GM19238 (cell line): ENCODE measurements at regions not wholly inside any gene's neighbourhood (a gene's known extent, or its start where the extent isn't known, plus 50 kb on each side); places are given as distances from the start of the nearest gene placed in this dataset.
"Not testable (repeated sequence)": the region's sequence is repeated elsewhere in the genome, so short reads cannot be mapped to it uniquely, and the experiment has no call there.

Experiments
- DNase-seq: peaks from one replicate; pipeline ENCODE4 v3.0.0; 2011; ENCODE audit warnings: low spot score; ENCODE audit not compliant: insufficient read length

- DNase-seq, result no peak
Measured at GRCh38 chrX:139475432-139475831, 55.1 kb upstream of the F9 start.

- DNase-seq, result not testable (repeated sequence)
Measured at GRCh38 chrX:139461945-139462344, 68.6 kb upstream of the F9 start.

GRCh38 chrX:139454743-139455142, 75.8 kb upstream of the F9 start:
- DNase-seq, result no peak

GRCh38 chrX:139448996-139449395, 81.5 kb upstream of the F9 start:
- DNase-seq, result no peak

- DNase-seq, result no peak
Measured at GRCh38 chrX:139446832-139447231, 83.7 kb upstream of the F9 start.

- no peak for DNase-seq
Measured at GRCh38 chrX:139429913-139430312, 100.6 kb upstream of the F9 start.

- DNase-seq, result no peak
Measured at GRCh38 chrX:139423186-139423585, 107.4 kb upstream of the F9 start.

- not testable (repeated sequence) for DNase-seq
Measured at GRCh38 chrX:139398258-139398657, 132.3 kb upstream of the F9 start.

- DNase-seq, result no peak
Measured at GRCh38 chrX:139388254-139388653, 142.3 kb upstream of the F9 start.

- no peak for DNase-seq
Measured at GRCh38 chrX:139382529-139382928, 148.0 kb upstream of the F9 start.

- DNase-seq, result not testable (repeated sequence)
Measured at GRCh38 chrX:139376547-139376946, 154.0 kb upstream of the F9 start.

GRCh38 chrX:139360356-139360755, 170.2 kb upstream of the F9 start:
- no peak for DNase-seq

GRCh38 chrX:139342594-139342991, 187.9 kb upstream of the F9 start:
- DNase-seq, result not testable (repeated sequence)

GRCh38 chrX:139341855-139342593, 188.5 kb upstream of the F9 start:
- DNase-seq, result not testable (repeated sequence)

- no peak for DNase-seq
Measured at GRCh38 chrX:139332441-139332840, 198.1 kb upstream of the F9 start.

GRCh38 chrX:139327355-139327754, 203.2 kb upstream of the F9 start:
- no peak for DNase-seq

- DNase-seq, result no peak
Measured at GRCh38 chrX:139324756-139325155, 205.8 kb upstream of the F9 start.

GRCh38 chrX:139320661-139321354, 209.7 kb upstream of the F9 start:
- not testable (repeated sequence) for DNase-seq

- DNase-seq, result not testable (repeated sequence)
Measured at GRCh38 chrX:139306675-139307074, 223.9 kb upstream of the F9 start.

- DNase-seq, result no peak
Measured at GRCh38 chrX:139304471-139304870, 226.1 kb upstream of the F9 start.

- DNase-seq, result no peak
Measured at GRCh38 chrX:139299309-139299708, 231.2 kb upstream of the F9 start.

GRCh38 chrX:139298437-139298836, 232.1 kb upstream of the F9 start:
- no peak for DNase-seq

- DNase-seq, result no peak
Measured at GRCh38 chrX:139297638-139298037, 232.9 kb upstream of the F9 start.
